HG03039 (cell line): ENCODE measurements at regions not wholly inside any gene's neighbourhood (a gene's known extent, or its start where the extent isn't known, plus 50 kb on each side); places are given as distances from the start of the nearest gene placed in this dataset.
"Not testable (repeated sequence)": the region's sequence is repeated elsewhere in the genome, so short reads cannot be mapped to it uniquely, and the experiment has no call there.

Experiments used
- ATAC-seq: cut with Tn5 transposase; IDR thresholded peaks from one replicate; pipeline ENCODE4 v1.9.1; 2021; ENCODE audit warnings: mild to moderate bottlenecking, moderate library complexity; ENCODE audit not compliant: unreplicated experiment

DNA sequence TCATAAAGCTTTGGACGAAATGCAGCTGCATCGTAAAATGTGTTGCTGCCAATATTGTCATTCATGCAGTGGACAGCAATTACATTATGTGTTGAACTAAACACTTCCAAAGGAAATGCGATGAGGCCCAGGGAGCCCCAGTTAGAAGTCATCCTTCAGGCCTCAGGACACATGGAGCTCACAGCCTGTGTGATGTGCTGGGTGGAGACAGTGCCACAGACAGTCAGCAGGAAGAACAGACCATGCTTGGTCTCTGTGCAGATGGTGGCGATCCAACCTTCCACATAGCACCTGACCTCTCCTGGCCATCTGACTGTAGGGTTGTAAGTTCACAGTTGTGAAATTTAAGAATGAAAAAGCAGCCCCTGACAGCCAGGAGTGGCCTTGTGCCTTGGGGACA, 118.3 kb upstream of the ALKAL2 start:
- ATAC-seq = no peak

- ATAC-seq = no peak
Observed at GRCh38 chr2:404581-404980, 116.7 kb upstream of the ALKAL2 start.

DNA sequence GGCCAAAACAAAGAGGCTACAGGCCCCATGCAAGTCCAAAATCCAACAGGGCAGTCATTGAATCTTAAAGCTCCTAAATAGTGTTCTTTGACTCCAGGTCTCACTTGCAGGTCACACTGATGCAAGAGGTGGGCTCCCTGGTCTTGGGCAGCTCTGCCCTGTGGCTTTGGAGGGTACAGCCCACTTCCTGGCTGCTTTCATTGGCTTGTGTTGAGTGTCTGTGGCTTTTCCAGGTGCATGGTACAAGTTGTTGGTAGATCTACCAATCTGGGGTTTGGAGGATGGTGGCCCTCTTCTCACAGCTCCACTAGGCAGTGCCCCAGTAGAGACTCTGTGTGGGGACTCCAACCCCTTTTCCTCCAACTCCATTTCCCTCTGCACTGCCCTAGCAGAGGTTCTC, 115.8 kb upstream of the ALKAL2 start:
- no peak for ATAC-seq

GRCh38 chr2:402721-403120, 114.8 kb upstream of the ALKAL2 start:
- no peak for ATAC-seq

DNA sequence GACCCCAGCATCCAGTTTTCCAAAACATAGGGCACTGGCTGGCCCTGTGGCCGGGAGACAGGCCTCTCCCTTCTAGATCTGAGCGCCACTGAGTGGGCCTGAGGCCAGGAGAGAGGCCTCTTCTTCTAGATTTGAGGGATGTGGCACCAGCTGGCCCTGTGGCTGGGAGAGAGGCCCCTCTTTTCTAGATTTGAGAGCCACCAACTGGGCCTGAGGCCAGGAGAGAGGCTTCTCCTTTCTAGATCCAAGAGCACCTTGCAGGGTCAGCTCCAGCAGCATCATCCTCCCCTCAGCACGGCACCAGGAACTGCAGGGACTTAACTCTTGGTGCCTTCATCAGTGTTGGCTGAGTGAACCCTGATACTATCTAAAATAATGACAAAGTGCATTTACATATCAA, 114.3 kb upstream of the ALKAL2 start:
- no peak for ATAC-seq

GRCh38 chr2:401019-401679, 113.3 kb upstream of the ALKAL2 start:
- no peak for ATAC-seq

DNA sequence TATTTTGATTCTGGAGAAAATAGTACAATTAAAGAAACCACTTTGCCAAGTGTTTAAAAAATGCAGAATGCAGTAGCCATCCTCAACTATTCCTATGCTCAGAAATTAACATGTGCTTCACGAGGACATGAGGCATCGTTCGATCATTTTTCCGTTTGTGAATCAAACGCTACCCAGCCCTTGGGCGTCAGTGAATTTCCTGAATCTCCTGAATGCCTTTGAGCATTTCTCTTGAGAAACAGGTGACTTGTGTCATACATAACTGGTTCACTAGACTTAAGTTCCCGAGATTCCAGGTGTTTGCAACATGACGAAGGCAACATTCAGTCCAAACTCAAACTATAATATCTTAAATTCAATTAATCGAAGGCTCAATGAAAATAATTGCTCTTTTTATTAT, 110.0 kb upstream of the ALKAL2 start:
- no peak for ATAC-seq

- no peak for ATAC-seq
Observed at GRCh38 chr2:397521-397920, 109.6 kb upstream of the ALKAL2 start.

GRCh38 chr2:396903-397302, 109.0 kb upstream of the ALKAL2 start:
- ATAC-seq = no peak

DNA sequence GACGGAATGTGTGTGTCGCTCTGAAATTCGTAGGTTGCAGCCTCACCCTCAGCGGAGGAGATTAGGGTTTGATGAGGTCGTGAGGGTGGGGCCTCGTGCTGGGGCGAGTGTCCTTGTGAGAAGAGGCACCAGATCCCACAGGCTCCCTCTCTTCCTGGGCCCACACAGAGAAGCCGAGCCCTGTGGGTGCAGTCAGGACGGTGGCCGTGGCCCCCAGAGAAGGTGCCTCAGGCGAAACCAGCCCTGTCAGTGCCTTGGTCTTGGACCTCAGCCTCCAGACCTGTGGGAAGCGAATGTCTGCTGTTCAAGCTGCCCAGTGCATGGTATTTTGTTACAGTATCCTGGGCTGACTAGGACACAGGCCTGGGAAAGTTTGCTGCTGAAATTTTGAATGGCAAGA, 108.0 kb upstream of the ALKAL2 start:
- ATAC-seq = no peak

GRCh38 chr2:393711-394696, 106.1 kb upstream of the ALKAL2 start:
- ATAC-seq = no peak

- ATAC-seq = no peak
Observed at GRCh38 chr2:392926-393280, 105.0 kb upstream of the ALKAL2 start.

DNA sequence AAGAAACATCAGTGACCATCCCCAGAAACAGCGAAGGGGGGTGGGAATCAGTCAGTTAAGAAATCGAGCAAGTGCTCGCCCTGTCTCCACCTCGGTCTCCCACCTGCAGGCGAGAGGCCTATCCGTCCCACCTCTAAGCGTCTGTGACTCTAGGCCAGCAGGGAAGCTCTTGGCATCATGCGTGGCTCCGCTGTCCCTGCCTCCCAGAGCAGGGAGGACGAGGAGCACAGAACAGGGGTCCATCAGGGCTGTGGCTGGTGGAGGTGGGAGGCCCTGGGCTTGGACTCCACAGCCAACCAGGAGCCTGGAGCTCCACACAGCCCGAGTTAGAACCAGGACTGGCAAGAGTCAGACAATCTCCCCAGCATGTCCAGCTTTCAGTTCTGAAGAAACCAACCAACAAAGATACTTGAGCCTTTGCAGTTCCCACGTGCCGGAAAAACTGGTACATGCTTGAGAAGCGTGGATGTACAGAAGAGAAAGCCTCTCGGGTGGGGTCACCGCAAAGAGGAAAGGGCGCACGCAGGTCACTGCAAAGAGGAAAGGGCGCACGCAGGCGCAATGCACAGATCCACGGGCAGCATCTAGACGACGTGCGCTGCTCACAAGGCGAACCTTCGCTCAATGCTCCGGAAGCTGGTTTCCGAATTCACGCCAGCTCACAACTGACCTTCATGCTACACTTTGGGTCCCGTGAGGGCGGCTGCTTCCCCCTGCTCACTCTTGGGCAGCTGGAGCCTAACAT, 104.5 kb upstream of the ALKAL2 start:
- ATAC-seq = no peak

DNA sequence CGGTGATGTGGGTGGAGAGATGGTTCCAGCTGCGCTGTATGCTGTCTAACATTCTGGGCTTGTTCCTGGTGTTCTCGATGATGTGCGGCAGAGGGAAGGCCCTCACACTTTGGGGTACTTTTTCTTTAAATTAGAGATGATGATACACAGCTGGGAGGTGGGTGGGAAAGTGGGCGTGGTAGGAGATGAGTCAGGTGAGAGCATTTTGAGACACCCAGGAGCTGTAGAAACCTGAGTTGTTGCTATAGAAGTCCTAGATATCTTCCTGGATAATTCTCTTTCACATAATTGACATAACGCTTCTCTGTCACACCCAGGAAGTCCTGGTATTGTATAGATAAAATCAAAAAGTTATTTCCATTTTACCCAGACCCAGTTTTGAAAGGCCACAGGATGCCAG, 103.8 kb upstream of the ALKAL2 start:
- ATAC-seq = no peak

DNA sequence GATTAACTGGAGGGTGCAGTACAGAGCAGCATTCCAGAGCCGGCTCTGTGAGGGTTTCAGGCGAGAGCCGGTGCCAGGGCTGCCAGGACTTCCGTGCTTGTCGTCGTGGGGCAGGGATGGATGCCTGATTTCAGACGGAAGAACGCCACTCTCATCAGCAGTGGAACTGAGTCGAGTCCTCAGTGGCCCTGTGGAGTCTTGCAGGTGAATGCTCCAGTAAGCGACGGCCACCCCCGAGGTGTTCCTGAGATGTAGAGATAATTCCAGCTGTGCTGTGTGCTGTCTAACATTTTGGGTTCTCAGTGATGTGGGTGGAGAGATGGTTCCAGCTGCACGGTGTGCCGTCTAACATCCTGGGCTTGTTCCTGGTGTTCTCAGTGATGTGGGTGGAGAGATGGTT, 103.1 kb upstream of the ALKAL2 start:
- ATAC-seq = no peak

GRCh38 chr2:389985-390384, 102.1 kb upstream of the ALKAL2 start:
- ATAC-seq = not testable (repeated sequence)

DNA sequence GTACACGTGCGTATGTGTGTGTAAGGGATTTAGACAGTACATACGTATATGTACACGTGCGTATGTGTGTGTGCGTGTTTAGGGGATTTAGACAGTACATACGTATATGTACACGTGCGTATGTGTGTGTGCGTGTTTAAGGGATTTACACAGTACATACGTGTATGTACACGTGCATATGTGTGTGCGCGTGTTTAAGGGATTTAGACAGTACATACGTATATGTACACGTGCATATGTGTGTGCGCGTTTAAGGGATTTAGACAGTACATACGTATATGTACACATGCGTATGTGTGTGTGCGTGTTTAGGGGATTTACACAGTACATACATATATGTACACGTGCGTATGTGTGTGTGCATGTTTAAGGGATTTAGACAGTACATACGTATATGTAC, 100.9 kb upstream of the ALKAL2 start:
- not testable (repeated sequence) for ATAC-seq

DNA sequence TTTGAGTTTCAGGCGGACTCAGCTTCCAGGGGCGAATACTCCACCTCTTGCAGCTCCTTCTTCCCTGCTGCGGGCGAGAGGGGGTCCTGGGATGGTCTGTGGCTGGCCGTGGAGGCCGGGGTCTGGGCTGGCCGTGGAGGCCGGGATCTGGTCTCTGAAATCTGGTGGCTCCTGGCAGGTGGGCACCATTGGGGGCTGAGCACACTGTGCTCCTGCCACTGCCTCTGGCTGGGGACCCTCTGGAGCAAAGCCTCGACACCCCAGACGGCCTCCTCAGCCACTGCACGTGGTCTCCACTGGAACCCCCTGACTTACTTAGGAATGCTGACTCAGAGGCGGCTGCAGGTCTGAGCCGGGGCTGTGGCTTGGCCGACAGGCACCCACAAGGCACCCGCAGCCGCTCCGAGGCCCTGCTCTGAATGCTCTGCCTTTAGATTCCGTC, 100.1 kb upstream of the ALKAL2 start:
- ATAC-seq = no peak

DNA sequence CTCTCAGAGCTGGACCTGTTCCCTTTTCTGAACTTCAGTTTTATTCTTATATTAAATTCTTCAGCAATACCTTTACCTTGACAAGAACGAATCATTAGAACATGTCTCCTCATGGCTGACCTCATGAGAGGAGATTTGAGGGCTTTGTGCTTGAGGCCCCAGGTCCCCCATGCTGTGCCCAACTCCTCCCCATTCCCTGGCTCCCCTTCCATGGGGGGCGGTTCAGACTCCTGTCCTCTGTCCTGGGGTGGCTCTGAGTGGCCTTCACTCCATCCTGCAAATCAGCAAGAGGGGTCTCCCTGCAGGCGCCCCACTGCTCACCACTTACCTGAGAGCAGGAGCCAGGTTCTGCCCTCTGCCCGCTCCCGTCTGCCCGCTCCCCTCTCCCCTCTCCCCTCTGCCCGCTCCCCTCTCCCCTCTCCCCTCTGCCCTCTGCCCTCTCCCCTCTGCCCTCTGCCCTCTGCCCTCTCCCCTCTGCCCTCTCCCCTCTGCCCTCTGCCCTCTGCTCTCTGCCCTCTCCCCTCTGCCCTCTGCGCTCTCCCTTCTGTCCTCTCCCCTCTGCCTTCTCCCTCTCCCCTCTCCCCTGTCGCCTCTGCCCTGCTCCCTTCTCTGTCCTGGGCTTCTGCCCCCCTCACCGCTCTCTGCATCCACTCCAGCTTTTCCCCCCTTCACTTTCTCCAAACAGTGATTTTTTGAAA, 98.7 kb upstream of the ALKAL2 start:
- no peak for ATAC-seq

GRCh38 chr2:385785-386184, 97.9 kb upstream of the ALKAL2 start:
- no peak for ATAC-seq

DNA sequence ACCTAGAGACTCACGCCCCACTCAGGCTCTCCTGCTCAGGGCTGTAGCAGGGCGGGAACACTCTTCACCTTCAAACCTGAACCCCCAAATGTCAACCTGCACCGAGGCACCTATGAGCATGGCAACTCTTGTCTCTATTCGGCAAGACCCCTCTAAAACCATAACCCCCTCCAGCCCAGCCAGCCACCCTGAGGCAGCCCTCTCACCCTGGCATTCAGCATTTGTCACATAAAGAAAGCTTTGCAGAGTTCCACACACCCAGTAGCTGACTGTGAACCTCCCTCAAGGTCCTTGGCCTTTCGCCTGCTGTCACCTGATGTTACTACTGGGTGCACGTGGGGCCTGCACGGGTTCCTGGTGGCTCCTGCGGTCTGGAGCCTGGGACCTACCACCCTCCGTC, 97.2 kb upstream of the ALKAL2 start:
- no peak for ATAC-seq
